ENCODE measurements at regions not wholly inside any gene's neighbourhood (a gene's known extent, or its start where the extent isn't known, plus 50 kb on each side); places are given as distances from the start of the nearest gene placed in this dataset.

DNA sequence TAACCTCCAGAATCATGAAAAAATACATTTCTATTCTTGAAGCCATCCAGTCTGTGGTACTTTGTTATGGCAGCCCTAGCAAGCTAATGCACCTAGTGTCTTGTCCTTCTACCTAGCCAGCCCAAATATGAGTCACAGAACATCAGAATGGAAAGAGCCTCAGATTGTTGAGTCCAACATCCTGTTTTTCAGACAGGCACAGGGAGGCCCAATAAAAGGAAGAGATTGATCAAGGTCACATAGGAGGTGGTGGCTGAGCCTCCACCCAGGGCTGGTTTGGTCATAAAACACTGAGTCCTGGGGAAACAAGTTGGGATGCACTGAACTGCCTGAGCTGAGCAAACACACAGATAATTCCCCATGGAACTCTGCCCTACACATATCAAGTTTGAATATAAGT lies 195.5 kb downstream of the TTC32 start:
- no TSS peak for BruUV-seq (replicated peaks)
- no peaks in the 10 kb centered on the region for H3K9me3 ChIP-seq (ENCODE audit: low read length)
- no peak overlapping the region for H3K4me3 ChIP-seq (replicated peaks in 1 of 3; ENCODE audit: insufficient read depth in 1 of 3, low read depth in 2 of 3, low read length in 3 of 3)
- ChIA-PET POLR2A (no interaction called here), CTCF (ENCODE audit: low intra/inter-chr PET ratio, low total read pairs) (no interaction called here)
- no peaks in the 10 kb centered on the region for H3K27me3 ChIP-seq (ENCODE audit: control insufficient read depth in 1 of 2, insufficient read depth in 2 of 2, low read length in 2 of 2)
- DNase-seq (ENCODE audit: low spot score) = no peak
- no peak overlapping the region for H3K9ac ChIP-seq (ENCODE audit: insufficient read depth, low read depth, low read length)
- no peak overlapping the region for H3K4me2 ChIP-seq (ENCODE audit: low read depth, low read length)
- intact Hi-C loops (cut with micrococcal nuclease; ENCODE audit: unreplicated experiment) = no loop called here
- H3K4me1 ChIP-seq (ENCODE audit: insufficient read depth, low read length) = no peaks in the 10 kb centered on the region
- no peak for FAIRE-seq
- no peaks in the 10 kb centered on the region for H3K36me3 ChIP-seq (replicated peaks in 1 of 2; ENCODE audit: control insufficient read depth in 1 of 2, insufficient read depth in 2 of 2, low read length in 2 of 2)
- TF ChIP-seq ZNF572 (CRISPR knock-in tag; IDR thresholded peaks at IDR 0.05) (no peak), ZNF550 (CRISPR knock-in tag; IDR thresholded peaks at IDR 0.05; ENCODE audit: borderline replicate concordance) (no peak)
- H2AFZ ChIP-seq (ENCODE audit: low read length) = no peak overlapping the region
- H3K79me2 ChIP-seq (ENCODE audit: insufficient read depth, low read length) = no peaks in the 10 kb centered on the region
- no peaks in the 10 kb centered on the region for H4K20me1 ChIP-seq (ENCODE audit: insufficient read depth, low read length)
- ATAC-seq = no peak
- no peak overlapping the region for H3K27ac ChIP-seq (ENCODE audit: extremely low read length, insufficient read depth, low read length)
- in situ Hi-C loops (cut with HindIII; ENCODE audit: extremely low pct_ligation_motif_present, low pct_unique_long_range_greater_than_20kb) = no loop called here

DNA sequence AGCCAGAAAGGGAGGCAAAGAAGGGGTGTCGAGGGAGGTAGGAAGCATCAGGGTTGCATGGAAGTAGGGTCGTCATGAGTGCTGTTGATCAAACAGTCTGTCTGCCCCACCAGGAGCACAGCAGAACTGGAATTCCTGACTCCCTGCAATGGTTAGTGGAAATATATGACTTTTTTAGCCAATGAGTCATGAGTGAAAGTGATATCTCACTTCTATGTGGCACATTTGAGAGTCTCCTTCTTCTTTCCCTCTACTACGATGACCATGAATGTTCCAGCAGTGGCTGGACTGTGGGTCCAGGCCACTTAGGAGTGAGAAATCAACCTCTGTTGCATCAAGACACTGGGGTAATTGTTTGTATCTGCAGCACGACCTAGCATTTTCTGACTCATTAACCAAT lies 199.5 kb downstream of the TTC32 start:
- H4K20me1 ChIP-seq (ENCODE audit: insufficient read depth, low read length) = no peaks in the 10 kb centered on the region
- intact Hi-C loops (cut with micrococcal nuclease; ENCODE audit: unreplicated experiment) (no loop called here), in situ Hi-C loops (cut with HindIII; ENCODE audit: extremely low pct_ligation_motif_present, low pct_unique_long_range_greater_than_20kb) (no loop called here)
- no peak overlapping the region for H3K4me2 ChIP-seq (ENCODE audit: low read depth, low read length)
- H3K9me3 ChIP-seq (ENCODE audit: low read length) = peaks cover 5% of the 10 kb centered on the region; the same call in 1 of the 2 replicates
- ChIA-PET POLR2A (no interaction called here), CTCF (ENCODE audit: low intra/inter-chr PET ratio, low total read pairs) (no interaction called here)
- no peak overlapping the region for H3K27ac ChIP-seq (ENCODE audit: extremely low read length, insufficient read depth, low read length)
- FAIRE-seq (no peak), ATAC-seq (no peak), DNase-seq (ENCODE audit: low spot score) (no peak)
- no peak overlapping the region for H3K4me3 ChIP-seq (replicated peaks in 1 of 3; ENCODE audit: insufficient read depth in 1 of 3, low read depth in 2 of 3, low read length in 3 of 3)
- no peak overlapping the region for H2AFZ ChIP-seq (ENCODE audit: low read length)
- 4% methylated on average over 4 of the region's 4 CpGs for WGBS (ENCODE audit: low lambda C conversion rate)
- H3K9ac ChIP-seq (ENCODE audit: insufficient read depth, low read depth, low read length) = no peak overlapping the region
- no peaks in the 10 kb centered on the region for H3K36me3 ChIP-seq (replicated peaks in 1 of 2; ENCODE audit: control insufficient read depth in 1 of 2, insufficient read depth in 2 of 2, low read length in 2 of 2)
- no peaks in the 10 kb centered on the region for H3K79me2 ChIP-seq (ENCODE audit: insufficient read depth, low read length)
- 0 out of 5 replicates have a peak, but pooled peaks cover 0 to 5% of the 10 kb centered on the region in 2 experiments for H3K27me3 ChIP-seq (ENCODE audit: control insufficient read depth in 1 of 2, insufficient read depth in 2 of 2, low read length in 2 of 2)
- H3K4me1 ChIP-seq (ENCODE audit: insufficient read depth, low read length) = no peaks in the 10 kb centered on the region
- no TSS peak for BruUV-seq (replicated peaks)
- TF ChIP-seq SALL1 (CRISPR knock-in tag; IDR thresholded peaks at IDR 0.05) (no peak), TBL1XR1 (IDR thresholded peaks at IDR 0.05; ENCODE audit: borderline replicate concordance, low read length, partially characterized antibody) (no peak), MED13 (CRISPR knock-in tag; IDR thresholded peaks at IDR 0.05) (no peak), TCF7 (IDR thresholded peaks at IDR 0.05; ENCODE audit: low read depth) (no peak)
- TF ChIP-seq, protein P1, sequence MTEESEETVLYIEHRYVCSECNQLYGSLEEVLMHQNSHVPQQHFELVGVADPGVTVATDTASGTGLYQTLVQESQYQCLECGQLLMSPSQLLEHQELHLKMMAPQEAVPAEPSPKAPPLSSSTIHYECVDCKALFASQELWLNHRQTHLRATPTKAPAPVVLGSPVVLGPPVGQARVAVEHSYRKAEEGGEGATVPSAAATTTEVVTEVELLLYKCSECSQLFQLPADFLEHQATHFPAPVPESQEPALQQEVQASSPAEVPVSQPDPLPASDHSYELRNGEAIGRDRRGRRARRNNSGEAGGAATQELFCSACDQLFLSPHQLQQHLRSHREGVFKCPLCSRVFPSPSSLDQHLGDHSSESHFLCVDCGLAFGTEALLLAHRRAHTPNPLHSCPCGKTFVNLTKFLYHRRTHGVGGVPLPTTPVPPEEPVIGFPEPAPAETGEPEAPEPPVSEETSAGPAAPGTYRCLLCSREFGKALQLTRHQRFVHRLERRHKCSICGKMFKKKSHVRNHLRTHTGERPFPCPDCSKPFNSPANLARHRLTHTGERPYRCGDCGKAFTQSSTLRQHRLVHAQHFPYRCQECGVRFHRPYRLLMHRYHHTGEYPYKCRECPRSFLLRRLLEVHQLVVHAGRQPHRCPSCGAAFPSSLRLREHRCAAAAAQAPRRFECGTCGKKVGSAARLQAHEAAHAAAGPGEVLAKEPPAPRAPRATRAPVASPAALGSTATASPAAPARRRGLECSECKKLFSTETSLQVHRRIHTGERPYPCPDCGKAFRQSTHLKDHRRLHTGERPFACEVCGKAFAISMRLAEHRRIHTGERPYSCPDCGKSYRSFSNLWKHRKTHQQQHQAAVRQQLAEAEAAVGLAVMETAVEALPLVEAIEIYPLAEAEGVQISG (CRISPR knock-in tag; IDR thresholded peaks at IDR 0.05) = no peak
- TF ChIP-seq, protein P2, sequence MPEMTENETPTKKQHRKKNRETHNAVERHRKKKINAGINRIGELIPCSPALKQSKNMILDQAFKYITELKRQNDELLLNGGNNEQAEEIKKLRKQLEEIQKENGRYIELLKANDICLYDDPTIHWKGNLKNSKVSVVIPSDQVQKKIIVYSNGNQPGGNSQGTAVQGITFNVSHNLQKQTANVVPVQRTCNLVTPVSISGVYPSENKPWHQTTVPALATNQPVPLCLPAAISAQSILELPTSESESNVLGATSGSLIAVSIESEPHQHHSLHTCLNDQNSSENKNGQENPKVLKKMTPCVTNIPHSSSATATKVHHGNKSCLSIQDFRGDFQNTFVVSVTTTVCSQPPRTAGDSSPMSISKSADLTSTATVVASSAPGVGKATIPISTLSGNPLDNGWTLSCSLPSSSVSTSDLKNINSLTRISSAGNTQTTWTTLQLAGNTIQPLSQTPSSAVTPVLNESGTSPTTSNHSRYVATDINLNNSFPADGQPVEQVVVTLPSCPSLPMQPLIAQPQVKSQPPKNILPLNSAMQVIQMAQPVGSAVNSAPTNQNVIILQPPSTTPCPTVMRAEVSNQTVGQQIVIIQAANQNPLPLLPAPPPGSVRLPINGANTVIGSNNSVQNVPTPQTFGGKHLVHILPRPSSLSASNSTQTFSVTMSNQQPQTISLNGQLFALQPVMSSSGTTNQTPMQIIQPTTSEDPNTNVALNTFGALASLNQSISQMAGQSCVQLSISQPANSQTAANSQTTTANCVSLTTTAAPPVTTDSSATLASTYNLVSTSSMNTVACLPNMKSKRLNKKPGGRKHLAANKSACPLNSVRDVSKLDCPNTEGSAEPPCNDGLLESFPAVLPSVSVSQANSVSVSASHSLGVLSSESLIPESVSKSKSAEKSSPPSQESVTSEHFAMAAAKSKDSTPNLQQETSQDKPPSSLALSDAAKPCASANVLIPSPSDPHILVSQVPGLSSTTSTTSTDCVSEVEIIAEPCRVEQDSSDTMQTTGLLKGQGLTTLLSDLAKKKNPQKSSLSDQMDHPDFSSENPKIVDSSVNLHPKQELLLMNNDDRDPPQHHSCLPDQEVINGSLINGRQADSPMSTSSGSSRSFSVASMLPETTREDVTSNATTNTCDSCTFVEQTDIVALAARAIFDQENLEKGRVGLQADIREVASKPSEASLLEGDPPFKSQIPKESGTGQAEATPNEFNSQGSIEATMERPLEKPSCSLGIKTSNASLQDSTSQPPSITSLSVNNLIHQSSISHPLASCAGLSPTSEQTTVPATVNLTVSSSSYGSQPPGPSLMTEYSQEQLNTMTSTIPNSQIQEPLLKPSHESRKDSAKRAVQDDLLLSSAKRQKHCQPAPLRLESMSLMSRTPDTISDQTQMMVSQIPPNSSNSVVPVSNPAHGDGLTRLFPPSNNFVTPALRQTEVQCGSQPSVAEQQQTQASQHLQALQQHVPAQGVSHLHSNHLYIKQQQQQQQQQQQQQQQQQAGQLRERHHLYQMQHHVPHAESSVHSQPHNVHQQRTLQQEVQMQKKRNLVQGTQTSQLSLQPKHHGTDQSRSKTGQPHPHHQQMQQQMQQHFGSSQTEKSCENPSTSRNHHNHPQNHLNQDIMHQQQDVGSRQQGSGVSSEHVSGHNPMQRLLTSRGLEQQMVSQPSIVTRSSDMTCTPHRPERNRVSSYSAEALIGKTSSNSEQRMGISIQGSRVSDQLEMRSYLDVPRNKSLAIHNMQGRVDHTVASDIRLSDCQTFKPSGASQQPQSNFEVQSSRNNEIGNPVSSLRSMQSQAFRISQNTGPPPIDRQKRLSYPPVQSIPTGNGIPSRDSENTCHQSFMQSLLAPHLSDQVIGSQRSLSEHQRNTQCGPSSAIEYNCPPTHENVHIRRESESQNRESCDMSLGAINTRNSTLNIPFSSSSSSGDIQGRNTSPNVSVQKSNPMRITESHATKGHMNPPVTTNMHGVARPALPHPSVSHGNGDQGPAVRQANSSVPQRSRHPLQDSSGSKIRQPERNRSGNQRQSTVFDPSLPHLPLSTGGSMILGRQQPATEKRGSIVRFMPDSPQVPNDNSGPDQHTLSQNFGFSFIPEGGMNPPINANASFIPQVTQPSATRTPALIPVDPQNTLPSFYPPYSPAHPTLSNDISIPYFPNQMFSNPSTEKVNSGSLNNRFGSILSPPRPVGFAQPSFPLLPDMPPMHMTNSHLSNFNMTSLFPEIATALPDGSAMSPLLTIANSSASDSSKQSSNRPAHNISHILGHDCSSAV (CRISPR knock-in tag; IDR thresholded peaks at IDR 0.05; ENCODE audit: borderline replicate concordance) = no peak

All from HepG2 (cell line).